RWPE1 (cell line): ENCODE measurements at regions not wholly inside any gene's neighbourhood (a gene's known extent, or its start where the extent isn't known, plus 50 kb on each side); places are given as distances from the start of the nearest gene placed in this dataset.

Source experiments
- CTCF ChIA-PET: fragments of 350-600 bp; sonication (Branson Sonifier 250); formaldehyde crosslinking; extraction: SDS; loops from one replicate; lab custom pipeline; 2021; lab: Yijun Ruan, JAX
- POLR2A ChIA-PET: fragments of 400-600 bp; formaldehyde crosslinking; extraction: SDS; loops from one replicate; lab custom pipeline; 2020; ENCODE audit warnings: antibody characterized with exemption; ENCODE audit not compliant: low non-redundant PET; lab: Yijun Ruan, JAX
- DNase-seq: peaks from one replicate; pipeline ENCODE4 v3.0.0; 2012; ENCODE audit warnings: low spot score
- H3K27ac ChIP-seq: fragments of 450-650 bp; 2 replicates; pipeline ENCODE4 v1.5.1; 2017
- CTCF ChIP-seq: fragments of 450-650 bp; conservative IDR thresholded peaks from 2 replicates; pipeline ENCODE4 v1.5.1; 2017; ENCODE audit warnings: low read depth, mild to moderate bottlenecking

GRCh38 chr2:103268841-103269498 is 507.1 kb downstream of the TMEM182 start:
- POLR2A ChIA-PET = no interaction called here
- no peak overlapping the region for H3K27ac ChIP-seq
- CTCF ChIA-PET = interaction anchor here (0.6 kb wide), 1 partner anchor 9 kb away, joined by 3 read pairs; no protein-coding TSS in a partner anchor
- DNase-seq = no peak
- TF ChIP-seq CTCF = no peak

- no peak for DNase-seq
- H3K27ac ChIP-seq = no peak overlapping the region
- no peak for TF ChIP-seq CTCF
- CTCF ChIA-PET = interaction anchor here (0.6 kb wide), 1 partner anchor 563 kb away, joined by 3 read pairs; no protein-coding TSS in a partner anchor
- POLR2A ChIA-PET = no interaction called here
Measured at GRCh38 chr2:103276869-103277268, 515.0 kb downstream of the TMEM182 start.

GRCh38 chr2:103284750-103285149 is 522.9 kb downstream of the TMEM182 start:
- POLR2A ChIA-PET = interaction anchor here (0.5 kb wide), 1 partner anchor 23 kb away, joined by 3 read pairs; no protein-coding TSS in a partner anchor
- no peak overlapping the region for H3K27ac ChIP-seq
- DNase-seq = no peak
- CTCF ChIA-PET = interaction anchor here (0.6 to 0.7 kb wide), 2 partner anchors 1500 to 1638 kb away, joined by 3 to 6 read pairs; no protein-coding TSS in a partner anchor
- TF ChIP-seq CTCF = no peak

- ChIA-PET POLR2A (interaction anchor here (0.5 kb wide), 1 partner anchor 23 kb away, joined by 3 read pairs; no protein-coding TSS in a partner anchor), CTCF (interaction anchor here (0.6 to 0.9 kb wide), 2 partner anchors 309 to 1638 kb away, joined by 3 to 6 read pairs; no protein-coding TSS in a partner anchor)
- no peak for TF ChIP-seq CTCF
- DNase-seq = no peak
- no peak overlapping the region for H3K27ac ChIP-seq
Measured at GRCh38 chr2:103285354-103285753, 523.5 kb downstream of the TMEM182 start.

- no peak for TF ChIP-seq CTCF
- ChIA-PET POLR2A (no interaction called here), CTCF (interaction anchor here (0.6 kb wide), 1 partner anchor 30 kb away, joined by 3 read pairs; no protein-coding TSS in a partner anchor)
- DNase-seq = no peak
- no peak overlapping the region for H3K27ac ChIP-seq
Measured at GRCh38 chr2:103287746-103288145, 525.9 kb downstream of the TMEM182 start.

- POLR2A ChIA-PET = no interaction called here
- DNase-seq = no peak
- TF ChIP-seq CTCF = no peak
- H3K27ac ChIP-seq = no peak overlapping the region
- CTCF ChIA-PET = interaction anchor here (1.1 kb wide), 1 partner anchor 1561 kb away, joined by 5 read pairs; no protein-coding TSS in a partner anchor
Measured at GRCh38 chr2:103288696-103289095, 526.9 kb downstream of the TMEM182 start.
